Activated CD4-positive, CD25-positive, alpha-beta regulatory T cell (primary cell): ENCODE measurements at regions not wholly inside any gene's neighbourhood (a gene's known extent, or its start where the extent isn't known, plus 50 kb on each side); places are given as distances from the start of the nearest gene placed in this dataset.
"Not testable (repeated sequence)": the region's sequence is repeated elsewhere in the genome, so short reads cannot be mapped to it uniquely, and the experiment has no call there.

Experiments used
- DNase-seq, 4 experiments: peaks; one replicate each; lab custom pipeline; 2025; lab: John Stamatoyannopoulos, UW

DNA sequence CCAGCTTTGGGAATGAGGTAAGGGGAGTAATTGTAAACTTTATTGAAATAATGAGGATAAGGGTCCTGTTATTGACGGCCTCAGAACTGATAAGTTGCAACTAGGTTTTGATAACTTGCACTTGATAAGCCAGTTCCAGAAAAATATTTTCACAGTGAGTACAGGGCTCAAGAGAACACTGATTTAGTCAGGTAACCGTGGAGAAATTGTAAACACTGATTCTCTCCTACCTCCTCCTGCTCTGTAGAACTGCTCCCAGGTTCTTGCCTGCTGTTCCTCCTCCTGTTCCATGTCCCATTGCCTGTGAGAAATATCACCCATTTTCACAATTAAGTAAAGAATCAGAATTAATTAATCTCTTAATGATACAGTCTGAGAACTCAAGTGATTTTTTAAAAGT, 55.0 kb upstream of the CXXC4 start:
- DNase-seq, result no peak

DNA sequence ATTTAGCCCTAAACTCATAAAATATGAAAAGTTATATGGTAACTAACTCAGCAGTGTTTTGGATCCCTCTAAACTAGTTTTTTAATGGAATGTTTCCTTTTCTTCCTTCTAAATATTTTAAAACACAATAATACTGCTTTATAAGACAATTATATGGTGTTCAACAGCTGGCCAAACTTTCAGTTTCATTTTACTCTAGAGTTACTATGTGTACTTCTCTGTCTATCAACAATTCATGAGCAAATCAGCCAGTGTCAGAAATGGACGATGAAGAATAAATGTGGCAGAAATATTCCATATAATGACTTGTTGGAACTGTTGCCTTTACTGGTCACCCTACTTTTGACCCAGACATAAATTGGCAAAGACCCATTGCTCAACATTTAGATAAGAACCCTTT, 64.8 kb upstream of the CXXC4 start:
- DNase-seq, result no peak

DNA sequence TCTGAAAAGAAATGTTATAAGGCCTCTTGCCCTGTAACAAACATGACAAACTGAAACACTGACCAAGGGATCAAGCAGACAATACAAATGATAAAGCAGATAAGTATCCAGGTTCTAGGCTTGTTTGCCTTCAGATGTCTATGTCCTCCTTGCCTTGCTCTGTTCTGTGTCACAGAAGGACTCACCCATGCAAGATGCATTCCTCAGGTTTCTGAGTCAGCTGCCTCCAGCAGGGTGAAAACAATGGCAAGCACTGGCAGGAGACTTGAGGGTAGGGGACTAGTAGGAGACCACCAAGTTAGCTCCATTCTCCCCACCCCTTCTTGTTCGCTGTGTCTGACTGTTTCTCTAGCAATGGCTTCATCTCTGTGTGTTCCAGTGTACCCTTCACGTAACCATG, 76.6 kb upstream of the CXXC4 start:
- DNase-seq, result no peak

GRCh38 chr4:104574371-104574770, 79.7 kb upstream of the CXXC4 start:
- no peak for DNase-seq

GRCh38 chr4:104575278-104575677, 80.6 kb upstream of the CXXC4 start:
- DNase-seq, result no peak

DNA sequence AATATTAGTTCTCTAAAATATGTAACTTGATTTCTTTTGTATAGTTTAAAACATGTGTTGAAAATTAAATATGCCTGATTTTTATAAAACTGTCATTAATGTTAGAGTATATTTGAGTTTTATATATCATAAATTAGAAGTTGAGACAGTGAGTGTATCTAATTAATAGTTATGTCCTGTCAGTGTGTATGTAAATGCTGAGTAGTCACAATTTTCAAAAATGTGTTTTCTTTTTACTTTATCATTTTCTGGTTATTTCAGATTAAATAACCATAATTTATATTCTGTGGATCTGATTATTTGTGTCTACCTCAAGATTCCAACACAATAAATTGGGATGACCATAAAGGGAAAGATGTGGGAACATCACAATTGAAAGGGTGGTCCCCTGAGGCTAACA, 82.7 kb upstream of the CXXC4 start:
- no peak for DNase-seq

GRCh38 chr4:104581476-104581875, 86.8 kb upstream of the CXXC4 start:
- DNase-seq, result not testable (repeated sequence)

- not testable (repeated sequence) for DNase-seq
Observed at GRCh38 chr4:104582056-104582455, 87.4 kb upstream of the CXXC4 start.

- DNase-seq, result no peak
Observed at GRCh38 chr4:104589264-104589868, 94.7 kb upstream of the CXXC4 start.

DNA sequence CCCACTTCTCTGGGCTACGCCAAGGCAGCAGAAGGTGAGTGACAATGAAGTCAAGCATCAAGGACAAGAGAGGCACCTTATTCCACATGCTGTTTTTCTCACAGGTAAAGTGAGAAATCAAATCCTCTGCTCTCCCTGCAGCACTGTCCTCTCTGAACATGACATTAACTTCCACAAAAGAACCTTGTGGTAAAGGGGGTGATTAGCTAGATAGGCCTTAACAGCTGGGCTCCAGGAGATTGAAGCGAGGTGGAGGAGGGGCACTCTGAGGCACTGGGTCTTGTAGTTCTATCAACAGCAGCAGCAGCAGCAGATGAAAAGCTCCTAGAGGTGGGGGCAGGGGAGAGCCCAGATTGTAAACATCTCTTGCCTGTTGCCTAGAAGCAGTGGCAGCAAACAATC, 96.8 kb upstream of the CXXC4 start:
- no peak for DNase-seq

- no peak for DNase-seq
Observed at GRCh38 chr4:104592183-104592582, 97.5 kb upstream of the CXXC4 start.

DNA sequence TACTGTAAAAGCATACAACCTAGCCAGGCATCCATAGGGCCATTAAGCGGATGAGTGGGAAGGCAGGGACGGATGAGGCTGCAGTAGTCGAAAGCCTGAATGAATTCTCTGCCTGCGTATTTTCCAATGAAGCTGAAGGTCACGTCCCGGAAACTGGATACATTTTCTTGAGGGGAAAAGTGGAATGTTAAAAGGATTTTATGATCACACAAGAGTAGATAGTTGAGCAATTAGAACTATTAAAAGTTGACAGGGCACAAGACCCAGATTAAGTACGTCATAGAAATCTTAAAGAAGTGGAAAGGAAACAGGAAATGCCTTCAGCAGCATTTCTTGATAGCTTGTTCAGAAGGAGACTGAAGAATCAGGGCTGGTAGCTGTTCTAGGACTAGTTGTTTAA, 98.3 kb upstream of the CXXC4 start:
- DNase-seq, result no peak

DNA sequence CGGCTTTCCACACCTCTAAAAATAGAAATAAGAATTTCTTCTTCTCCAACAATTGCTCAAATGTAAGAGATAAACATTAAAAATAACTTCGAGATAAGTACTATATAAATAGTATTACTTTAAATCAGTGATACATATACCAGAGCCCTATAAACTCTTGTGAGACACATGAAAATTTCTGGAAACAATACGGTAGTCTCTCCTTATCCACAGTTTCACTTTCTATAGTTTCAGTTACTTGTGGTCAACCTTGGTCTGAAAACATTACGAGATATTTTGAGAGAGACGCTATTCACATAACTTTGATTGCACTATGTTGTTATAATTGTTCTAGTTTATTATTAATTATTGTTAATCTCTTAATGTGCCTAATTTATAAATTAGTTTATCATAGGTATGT, 101.5 kb upstream of the CXXC4 start:
- DNase-seq, result no peak

DNA sequence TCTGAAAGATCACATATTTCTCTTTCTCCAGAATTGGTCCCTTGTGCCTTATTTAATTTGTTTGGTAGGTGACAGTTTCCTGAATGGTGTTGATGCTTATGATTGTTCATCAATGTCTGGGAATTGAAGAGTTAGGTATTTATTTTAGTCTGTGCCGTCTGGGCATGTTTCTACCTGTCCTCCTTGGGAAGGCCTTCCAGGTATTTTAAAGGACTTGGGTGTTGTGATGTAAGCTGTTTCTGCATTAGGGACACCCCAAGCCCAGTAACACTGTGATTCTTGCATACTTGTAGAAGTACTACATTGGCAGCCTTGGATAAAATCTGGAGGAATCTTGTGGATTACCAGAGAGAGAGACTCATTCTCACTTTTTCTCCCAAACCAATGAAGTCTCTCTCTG, 120.8 kb upstream of the CXXC4 start:
- no peak for DNase-seq

DNA sequence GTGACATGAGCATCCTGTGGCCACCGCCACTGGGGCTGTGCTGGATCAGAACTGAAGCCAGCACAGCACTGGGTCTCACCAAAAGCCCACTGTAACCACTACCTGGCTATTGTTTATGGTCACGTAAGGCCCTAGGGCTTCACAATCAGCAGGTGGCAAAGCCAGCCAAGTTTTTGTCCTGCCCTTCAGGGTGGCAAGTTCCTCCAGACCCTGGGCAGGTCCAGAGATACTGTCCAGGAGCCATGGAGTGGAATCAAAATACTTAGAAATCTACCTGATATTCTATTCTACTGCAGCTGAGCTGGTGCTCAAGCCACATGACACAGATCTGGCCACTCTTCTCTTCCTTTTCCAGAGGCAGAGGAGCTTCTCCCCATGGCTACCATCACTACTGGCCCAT, 121.2 kb upstream of the CXXC4 start:
- DNase-seq, result no peak

- no peak for DNase-seq
Observed at GRCh38 chr4:104616401-104616820, 121.7 kb upstream of the CXXC4 start.

DNA sequence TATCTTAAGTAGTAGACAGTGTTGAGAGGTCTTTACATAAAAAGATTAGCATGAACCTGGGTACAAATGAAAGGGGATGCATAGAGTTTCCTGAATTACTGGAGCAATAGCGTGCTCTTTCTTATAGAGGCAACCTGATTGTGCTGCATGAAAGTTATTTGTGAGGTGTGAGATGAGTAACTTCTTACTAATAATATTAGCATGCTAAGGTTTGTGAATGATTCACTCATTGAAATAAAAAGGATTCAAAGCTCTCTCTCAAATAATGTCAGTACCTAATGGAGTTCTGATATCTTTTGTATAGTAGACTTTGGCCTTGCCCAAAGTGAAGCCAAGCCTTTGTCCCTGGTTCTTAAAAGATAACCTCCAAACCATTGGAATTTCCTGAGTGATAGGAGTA, 131.0 kb upstream of the CXXC4 start:
- DNase-seq, result no peak

- DNase-seq, result no peak
Observed at GRCh38 chr4:104629601-104630000, 134.9 kb upstream of the CXXC4 start.

GRCh38 chr4:104630272-104630671, 135.6 kb upstream of the CXXC4 start:
- DNase-seq, result no peak

- DNase-seq, result no peak
Observed at GRCh38 chr4:104631000-104631399, 136.3 kb upstream of the CXXC4 start.

DNA sequence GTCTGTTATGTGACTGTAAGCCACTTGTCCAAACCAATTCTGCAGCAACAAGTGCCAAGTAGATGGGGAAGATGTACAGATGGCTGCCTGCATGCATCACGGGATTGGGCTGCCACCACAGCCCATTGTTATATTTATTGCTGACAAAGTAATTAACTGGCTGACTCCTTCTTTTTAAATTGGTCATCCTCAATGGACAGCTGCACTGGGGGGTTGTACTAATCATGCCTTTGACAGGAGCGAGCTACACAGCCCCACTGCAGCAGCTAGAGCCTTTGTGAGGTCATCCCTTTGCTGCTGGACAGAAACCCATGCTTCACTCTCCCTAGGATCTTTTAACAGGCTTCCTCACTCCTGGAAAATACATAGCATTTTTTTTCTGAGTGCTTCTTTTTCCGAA, 146.7 kb upstream of the CXXC4 start:
- no peak for DNase-seq

- DNase-seq, result no peak
Observed at GRCh38 chr4:104642521-104642920, 147.8 kb upstream of the CXXC4 start.

- no peak for DNase-seq
Observed at GRCh38 chr4:104643805-104644204, 149.1 kb upstream of the CXXC4 start.

DNA sequence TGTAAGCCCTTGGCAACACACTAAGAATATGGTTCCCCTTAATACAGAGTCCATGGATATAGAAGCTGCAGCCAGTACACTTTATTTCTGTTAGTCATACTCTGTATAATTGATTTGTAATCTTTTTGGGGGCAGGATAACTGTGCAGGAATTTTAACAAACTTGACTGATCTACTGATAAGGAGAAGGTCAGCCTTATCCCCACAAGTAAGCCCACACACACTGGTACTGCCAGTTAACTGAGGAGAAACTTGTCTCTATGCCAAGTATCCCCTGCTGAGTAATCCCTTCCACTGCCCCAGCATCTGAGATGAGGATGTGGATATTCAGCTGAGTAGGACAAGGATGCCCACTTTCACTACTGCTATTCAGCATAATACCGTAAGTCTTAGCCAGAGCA, 154.9 kb upstream of the CXXC4 start:
- no peak for DNase-seq

GRCh38 chr4:104662269-104662668, 167.6 kb upstream of the CXXC4 start:
- DNase-seq, result not testable (repeated sequence)
